CD4-positive, alpha-beta T cell treated with Interleukin-12 subunit alpha and Interleukin-12 subunit beta, for 1 hour (primary cell): ENCODE measurements at regions not wholly inside any gene's neighbourhood (a gene's known extent, or its start where the extent isn't known, plus 50 kb on each side); places are given as distances from the start of the nearest gene placed in this dataset.

ENCODE experiments used
- DNase-seq: peaks from one replicate; pipeline ENCODE4 v3.0.0-alpha.2; 2020

DNA sequence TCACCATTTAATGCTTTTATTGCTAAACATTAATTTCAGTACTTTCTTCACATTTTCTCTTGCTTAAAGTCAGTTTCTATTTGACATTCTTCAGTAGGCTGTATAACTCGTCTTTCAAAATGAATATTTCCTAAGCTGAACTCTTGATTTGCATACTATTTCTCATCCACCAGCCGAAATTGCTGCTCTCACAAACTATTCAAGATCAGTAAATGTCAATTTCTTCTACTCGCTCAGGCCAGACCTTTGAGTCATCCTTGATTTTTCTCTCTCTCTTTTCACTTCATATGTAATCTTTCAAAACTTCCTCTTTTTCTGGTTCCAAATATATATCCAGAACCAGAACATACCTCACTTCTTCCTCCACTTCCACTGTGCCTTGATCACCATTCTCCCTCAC lies 990.0 kb downstream of the KCNT2 start:
- DNase-seq: no peak

DNA sequence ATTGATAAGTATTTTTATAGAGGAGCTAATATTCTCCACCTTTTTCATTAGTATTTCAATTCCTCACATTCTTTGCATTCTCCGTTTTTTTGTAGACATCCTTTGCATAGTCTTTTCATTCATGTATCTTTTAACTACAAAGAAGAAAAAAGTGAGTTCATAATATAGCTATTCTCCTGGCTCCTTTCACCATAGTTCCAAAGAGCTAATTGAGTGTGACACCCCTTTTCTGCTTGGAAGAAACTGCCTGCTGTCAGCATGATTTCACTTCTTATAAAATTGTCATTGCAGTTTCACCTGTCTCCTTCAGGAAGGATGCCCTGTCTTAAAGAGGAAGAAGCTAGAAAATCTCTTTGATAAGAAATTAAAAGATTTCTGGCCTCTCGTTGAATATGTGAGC lies 991.1 kb downstream of the KCNT2 start:
- DNase-seq: no peak

DNA sequence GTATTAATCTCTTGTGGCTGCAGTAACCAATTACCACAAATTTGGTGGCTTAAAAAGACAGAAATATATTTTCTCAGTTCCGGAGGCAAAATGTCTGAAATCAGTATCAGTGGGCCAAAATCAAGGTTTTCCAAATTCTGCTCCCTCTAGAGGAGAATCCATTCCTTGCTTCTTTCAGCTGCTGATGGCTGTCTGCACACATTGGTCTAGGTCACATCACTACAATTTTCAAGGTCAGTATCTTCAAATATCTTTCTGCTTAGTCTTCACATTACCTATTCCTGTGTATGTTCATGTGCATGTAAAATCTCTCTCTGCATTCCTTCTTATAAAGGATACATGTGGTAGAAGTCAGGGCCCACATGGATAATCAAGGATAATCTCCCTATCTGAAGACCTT lies 999.4 kb downstream of the KCNT2 start:
- DNase-seq: no peak

DNA sequence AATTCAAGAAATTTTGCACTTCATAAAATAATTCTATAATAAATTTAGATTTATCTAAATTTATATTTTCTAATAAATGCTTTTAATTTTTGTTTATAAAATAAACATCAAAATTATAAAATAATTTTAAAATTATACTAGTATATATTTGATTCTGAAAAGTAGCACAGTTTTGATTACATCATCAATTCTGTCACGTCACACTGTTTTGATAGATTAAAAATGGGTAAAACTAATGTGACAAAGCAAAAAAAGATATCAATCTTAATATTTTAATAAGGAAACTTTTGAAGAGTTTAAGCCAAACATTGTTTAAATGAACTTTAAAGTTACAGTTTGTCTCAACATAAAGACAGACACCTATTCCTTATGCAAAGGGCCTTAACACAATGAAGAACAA lies 1001.8 kb downstream of the KCNT2 start:
- DNase-seq: no peak

DNA sequence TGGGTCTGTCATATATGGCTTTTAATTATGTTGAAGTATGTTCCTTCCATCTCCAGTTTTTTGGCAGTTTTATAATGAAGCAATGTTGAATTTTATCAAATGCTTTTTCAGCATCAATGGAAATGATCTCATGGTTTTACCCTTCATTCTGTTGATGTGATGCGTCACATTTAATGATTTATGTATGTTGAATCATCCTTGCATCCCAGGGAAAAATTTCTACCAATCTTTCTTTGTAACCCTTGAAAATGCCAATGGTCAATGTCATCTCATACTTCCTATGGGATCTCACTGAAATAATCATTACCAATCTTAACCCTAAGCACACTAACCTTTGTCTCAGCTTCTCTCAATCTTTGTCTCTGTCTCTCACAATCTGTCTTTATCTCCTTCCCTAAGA lies 1004.0 kb downstream of the KCNT2 start:
- no peak for DNase-seq

DNA sequence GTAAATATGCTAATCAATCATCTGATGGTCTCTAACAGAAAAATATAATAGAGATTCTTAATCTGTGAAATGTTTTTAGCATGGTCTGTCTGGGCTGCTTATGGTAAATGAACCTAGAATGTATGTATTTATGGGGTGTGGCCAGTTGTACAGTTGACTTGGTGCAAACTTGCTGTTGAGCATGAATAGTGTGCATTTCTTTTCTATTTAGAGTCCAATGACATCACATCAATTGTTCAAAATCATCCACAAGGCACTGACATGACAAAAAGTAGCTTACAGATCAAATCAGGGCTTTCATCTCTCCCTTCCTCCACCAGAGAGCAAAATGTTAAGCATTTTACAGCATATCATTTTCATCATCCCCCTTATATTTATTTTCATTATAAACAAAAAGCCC lies 1010.3 kb downstream of the KCNT2 start:
- DNase-seq: no peak

DNA sequence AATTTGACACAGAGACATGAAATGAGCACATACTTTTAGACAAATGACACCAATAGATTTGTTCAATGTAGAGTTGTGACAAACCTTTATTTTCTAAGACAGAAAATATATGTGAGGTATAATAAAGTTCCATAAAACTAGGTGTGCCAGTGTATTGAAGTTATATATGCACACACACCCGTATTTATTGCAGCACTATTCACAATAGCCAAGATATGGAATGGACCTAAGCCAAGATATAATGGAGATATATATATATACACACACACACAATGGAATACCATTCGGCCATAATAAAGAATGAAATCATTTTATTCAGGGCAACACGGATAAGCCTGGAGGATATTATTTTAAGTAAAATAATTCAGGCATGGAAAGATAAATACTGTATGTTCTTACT lies 1013.5 kb downstream of the KCNT2 start:
- no peak for DNase-seq

DNA sequence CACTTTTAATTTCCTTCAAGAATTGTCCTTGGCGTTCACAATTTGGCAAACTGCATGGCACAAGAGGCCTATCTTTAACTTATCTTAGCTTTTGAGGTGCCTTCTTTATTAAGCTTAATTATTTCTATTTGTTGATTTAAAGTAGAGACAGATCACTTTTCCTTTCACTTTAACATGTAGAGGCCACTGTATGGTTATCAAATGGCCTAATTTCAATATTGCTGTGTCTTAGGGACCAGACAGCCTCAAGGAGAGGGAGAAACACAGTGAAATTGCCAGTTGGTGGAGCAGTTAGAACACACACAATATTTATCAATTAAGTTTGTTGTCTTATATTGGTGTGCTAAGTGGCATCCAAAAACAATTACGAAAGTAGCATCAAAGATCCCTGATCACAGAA lies 1013.9 kb downstream of the KCNT2 start:
- no peak for DNase-seq

DNA sequence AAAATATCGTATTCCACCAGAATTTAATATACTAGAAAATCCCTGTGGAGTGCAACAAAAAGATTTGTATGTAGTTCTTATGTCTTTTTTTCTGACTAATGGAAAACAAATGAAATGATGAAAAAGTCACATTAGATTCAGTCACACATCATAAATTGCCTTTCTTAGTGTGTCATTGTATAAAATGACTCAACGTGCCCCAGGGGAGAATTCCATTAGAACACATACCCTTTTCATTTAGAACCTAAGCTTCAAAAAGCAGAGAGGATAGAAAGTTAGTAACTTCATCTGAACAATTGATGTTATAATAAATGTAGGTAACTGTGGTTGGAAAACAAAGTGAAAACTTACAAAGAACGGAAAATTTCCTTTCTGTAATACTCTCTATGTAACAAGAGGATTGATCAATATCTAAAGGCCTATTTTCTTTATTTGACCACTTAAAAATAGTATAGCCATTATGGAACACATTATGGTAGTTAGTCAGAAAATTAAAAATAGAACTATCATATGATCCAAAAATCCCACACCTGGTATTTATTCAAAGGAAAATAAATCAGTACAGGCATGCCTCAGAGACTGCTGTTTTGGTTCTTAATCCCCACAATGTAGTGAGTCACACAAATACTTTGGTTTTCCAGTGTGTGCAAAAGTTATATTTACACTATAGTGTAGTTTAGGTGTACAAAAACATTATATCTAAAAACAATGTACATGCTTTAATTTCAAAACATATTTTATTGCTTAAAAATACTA lies 1016.1 kb downstream of the KCNT2 start:
- no peak for DNase-seq

DNA sequence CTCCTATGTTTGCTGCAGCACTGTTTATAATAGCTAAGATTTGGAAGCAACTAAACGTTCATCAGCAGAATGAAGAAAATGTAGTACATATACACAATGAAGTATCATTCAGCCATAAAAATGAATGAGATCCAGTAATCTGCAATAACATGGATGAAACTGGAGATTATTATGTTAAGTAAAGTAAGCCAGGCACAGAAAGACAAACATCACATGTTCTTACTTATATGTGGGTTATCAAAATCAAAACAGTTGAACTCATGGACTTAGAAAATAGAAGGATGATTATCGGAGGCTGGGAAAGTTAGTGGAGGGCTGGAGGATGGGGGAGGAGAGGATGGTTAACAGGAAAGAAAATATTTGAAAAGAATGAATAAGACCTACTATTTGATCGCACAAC lies 1017.6 kb downstream of the KCNT2 start:
- no peak for DNase-seq

DNA sequence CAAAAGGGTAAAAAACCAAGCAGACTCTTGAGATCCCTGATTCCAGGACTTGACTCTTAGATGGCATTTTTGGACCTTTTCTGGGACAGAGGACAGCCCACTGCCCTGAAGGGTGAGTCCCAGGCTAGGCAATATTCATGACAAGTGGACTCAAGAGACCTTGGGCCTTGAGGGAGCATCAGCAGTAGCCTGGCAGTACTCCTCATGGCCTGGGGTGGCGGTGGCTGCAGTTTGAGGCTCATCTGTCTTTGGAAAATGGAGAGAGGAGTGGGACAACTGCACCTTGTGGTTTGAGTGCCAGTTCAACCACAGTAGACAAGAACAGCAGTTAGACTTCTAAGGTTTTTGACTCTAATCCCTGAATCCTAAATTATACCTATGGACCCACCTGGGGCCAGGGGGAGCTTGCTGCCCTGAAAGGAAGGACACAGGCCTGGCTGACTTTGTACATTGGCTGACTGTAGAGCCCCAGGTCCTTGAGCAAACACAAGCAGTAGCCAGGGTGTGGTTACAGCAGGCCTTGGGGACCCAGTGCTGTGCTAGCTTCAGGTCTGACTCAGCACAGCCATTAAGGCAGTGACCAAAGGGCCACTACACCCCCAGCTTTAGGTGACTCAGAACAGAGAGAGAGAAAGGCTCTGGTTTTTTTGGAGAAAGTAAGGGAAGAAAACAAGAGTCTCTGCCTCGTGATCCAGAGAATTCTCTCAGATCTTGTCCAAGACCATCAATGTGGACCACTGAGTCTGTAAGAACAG lies 1023.2 kb downstream of the KCNT2 start:
- no peak for DNase-seq

DNA sequence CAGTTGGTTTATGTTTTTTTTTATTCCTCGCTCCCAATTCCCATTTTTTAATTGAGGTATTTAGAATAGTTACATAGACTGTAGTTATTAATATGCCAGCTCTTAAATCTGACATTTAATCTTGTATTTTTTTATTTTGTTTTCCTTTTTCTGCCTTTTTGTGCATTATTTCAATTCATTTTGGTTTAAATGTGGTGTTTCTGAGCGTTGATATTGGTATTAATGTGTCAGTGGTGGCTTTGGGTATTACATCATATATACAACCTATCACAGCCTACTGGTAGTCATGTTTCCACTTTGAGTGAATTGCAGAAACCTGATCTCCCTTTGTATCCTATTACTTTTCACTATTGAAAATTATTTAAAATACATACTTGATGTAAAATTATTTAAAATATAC lies 1027.3 kb downstream of the KCNT2 start:
- DNase-seq: no peak

DNA sequence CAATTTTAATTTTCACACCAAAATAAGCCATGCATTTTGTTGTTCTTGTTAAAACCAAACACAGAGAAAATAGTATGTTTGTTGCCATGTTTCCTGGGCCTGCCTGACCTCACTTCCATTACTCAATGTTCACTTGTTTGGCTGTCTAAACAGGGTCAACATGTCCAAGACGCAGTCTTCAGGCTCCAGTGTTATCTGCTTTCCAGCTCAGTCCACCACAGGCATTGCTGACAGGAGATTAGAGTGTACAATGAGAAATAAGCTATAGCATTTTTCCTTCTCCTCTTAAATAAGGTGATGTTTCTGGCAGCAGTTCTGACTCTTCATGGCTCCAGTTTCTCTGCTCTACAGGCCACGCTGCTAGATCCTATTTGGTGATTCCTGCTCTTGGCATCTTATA lies 1030.5 kb downstream of the KCNT2 start:
- DNase-seq: no peak

DNA sequence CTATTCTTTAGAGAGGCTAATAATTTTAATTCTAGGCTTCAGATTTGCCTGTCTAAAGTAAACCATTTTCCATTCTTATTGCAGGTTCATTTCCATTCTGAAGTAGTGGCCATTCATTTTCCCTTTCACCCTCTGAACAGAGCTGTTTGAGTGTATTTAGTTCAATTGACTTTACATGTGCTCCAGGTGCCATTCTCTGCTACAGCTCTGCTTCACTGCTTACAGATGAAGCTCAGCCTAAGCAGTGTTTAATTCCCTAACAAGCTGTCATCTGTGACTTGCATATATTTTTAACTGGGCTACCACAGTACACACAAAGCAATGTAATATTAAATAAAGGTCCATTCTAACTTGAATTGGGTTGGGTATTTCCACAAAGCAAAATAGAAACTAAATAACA lies 1031.6 kb downstream of the KCNT2 start:
- no peak for DNase-seq

DNA sequence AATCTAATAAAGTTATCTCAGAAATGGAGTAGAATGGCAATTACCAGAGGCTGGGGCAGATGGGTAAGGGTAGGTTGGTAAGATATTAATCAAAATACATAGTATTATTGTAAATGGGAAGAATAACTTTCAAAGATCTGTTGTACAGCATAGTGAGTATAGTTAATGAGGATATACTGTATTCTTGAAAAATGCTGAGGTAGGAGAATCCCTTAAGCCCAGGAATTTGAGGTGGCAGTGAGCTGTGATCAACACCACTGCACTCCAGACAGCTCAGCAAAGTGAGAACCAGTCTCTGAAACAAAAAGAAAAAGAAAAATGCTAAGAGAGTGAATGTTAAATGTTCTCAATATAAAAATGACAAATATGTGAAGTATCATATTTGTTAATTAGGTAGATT lies 1033.7 kb downstream of the KCNT2 start:
- DNase-seq: no peak

DNA sequence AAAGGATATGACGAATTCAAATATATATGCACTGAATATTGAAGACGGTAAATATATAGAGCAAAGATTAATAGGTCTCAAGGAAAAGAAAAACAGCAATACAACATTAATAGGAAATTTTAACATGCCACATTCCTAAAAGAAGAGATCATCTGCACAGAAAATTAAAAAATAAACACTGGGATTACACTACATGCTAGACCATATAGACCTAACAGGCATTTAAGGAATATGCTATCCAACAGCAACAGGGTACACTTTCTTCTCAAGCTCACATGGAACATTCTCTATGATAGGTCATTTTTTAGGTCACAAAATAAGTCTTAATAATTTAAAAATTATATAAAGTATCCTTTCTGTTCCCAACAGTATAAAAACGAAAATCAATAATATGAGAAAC lies 1038.3 kb downstream of the KCNT2 start:
- no peak for DNase-seq

DNA sequence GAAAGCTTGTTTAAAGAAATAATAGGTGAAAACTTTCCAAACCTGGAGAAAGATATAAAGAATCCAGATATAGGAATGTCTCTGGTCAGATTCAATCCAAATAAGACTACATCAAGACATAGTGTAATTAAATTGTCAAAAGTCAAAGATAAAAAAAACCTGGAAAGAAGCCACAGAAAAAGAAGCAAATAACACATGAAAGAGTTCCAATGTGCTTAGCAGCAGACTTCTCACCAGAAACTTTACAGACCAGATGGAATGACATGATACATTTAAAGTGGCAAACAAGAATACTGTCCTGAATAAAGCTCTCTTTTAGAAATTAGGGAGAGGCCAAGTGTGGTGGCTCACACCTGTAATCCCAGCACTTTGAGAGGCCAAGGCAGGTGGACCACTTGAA lies 1039.9 kb downstream of the KCNT2 start:
- no peak for DNase-seq

DNA sequence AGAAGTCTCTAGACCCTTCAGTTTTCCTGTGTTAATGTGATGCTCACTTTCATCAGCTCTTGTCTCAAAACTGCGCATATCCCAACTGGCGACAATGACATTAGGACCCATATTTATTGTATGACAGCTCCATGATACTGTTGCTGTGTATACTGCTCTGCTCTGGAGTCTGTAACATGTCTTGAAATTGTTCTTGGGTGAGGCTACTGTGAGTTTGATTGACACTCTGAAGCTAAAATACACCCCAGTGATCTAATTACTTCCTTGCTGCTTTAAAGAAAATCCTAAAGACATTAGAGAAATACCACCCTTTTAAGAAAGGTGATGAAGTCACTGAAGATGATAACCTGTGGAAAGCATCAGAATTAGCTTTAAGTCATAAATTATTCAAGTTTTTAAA lies 1046.2 kb downstream of the KCNT2 start:
- no peak for DNase-seq

DNA sequence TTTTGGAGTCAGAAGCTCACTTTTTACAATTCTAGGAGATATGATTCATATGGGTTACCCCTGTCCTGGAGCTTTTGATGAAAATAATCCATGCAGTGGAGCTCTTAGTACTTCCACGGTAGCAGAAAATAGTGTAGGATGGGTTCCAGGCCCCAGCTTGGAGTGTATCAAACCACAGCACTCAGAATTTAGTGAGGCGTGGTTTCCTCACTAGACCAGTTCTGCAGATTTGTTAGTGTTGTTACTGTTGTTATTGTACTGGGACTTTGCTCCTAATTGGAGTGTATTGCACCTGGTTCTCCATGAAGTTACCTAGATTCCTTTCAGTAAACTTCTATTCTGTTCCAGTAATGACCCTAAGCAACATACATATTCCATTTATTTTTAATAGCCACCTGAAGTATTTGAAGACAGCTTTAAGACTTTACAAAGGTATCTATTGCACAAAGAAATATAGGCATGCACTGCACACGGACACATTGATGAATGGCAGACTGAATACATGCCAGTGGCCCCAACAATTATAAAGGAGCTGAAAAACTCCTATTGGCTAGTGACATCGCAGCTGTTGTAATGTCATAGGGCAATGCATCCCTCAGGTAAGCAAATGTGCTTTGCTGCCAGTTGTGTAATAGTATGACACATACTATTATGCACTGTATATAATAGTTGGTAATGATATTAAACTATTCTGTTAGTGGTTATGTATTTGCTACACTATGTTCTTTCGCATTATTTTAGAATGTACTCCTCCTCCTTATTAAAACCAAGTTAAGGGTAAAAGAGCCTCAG lies 1058.0 kb downstream of the KCNT2 start:
- no peak for DNase-seq

DNA sequence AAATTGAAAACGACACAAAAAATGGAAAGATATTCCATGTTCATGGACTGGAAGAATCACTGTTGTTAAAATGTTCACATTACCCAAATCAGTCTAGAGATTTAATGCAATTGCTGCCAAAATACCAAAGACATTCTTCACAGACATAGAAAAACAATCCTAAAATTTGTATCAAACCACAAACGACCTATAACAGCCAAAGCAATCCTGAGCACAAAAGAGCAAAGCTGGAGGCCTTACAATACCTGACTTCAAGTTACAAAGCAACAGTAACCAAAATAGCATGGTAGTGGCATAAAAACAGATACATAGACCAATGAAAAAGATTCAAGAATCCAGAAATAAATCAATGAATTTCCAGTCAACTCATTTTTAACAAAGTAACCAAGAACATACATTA lies 1077.3 kb downstream of the KCNT2 start:
- no peak for DNase-seq

DNA sequence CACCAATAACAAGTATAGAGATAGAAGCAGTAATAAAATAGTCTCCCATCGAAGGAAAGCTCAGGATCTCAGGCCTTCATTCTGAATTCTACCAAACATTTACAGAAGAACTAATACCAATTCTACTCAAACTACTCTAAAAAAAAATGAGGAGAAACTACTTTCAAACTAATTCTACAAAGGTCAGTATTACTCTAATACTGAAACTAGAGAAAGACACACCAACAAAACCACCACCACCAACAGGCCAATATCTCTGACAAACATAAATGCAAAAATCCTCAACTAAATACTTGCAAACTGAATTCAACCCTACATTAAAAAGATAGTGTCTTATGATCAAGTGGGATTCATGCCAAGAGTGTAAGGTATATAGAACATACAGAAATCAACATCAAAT lies 1078.4 kb downstream of the KCNT2 start:
- no peak for DNase-seq

DNA sequence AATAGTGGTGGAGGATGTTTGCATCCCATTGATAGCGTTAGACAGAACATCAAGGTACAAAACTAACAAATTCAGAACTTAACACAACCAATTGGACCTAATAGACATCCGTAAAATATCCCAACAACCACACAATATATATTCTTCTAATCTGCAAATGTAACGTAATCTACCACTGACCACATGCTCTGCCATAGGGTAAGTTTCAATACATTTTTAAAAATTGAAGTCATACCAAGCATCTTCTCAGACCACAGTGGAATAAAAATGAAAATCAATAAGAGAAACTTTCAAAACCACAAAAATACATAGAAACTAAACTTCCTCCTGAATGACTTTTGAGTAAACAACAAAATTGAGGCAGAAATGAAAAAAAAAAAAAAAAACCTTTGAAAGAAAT lies 1087.5 kb downstream of the KCNT2 start:
- no peak for DNase-seq

DNA sequence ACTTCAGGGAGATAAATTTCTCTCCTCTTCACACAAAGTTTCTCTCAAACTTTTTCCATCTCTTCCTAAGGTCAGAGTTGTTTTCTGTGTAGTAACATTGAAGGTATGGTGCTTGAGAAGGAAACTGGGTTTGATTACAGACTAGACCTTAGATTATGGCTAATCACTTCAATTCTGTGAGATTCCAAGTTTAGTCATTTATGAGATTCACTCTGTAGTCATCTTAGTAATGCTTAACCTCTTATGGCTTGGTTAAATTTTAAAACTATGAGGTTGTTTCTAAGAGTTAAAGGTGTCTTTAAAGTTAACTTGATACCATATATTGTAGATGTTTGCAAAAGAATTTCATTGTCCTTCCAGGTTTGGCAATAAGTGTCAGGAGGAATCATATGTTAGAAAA lies 1092.2 kb downstream of the KCNT2 start:
- no peak for DNase-seq

DNA sequence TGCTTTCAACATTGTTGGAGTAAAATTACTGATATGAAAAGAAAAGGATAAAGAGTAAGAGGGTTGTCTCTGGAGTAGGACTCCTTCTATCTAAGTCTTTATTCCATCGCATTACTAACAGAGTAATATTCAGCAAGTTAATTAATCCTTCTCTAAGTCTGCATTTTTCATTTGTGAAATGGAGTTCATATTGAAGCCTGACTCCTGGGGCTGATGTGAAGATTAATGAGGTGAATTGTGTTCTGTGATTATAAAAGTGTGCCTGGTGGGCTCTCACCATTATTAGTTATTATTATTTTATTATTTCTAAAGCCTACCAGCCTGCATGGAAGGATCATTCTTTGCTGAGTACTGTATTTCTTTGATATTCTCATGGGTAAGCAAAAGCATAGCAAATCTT lies 1096.7 kb downstream of the KCNT2 start:
- DNase-seq: no peak
